Lower lobe of right lung (tissue), 2 donors: ENCODE measurements at regions not wholly inside any gene's neighbourhood (a gene's known extent, or its start where the extent isn't known, plus 50 kb on each side); places are given as distances from the start of the nearest gene placed in this dataset.

Experiments used
- ATAC-seq, 2 donors: fragments of 200-7000 bp; cut with Tn5 transposase; one replicate each; pipeline ENCODE4 v1.9.1; 2020 to 2022; ENCODE audit warnings: mild to moderate bottlenecking in 2 of 2, moderate library complexity in 2 of 2
- DNase-seq: peaks from one replicate; pipeline ENCODE4 v3.0.0-alpha.2; 2020
- H3K27ac ChIP-seq: fragments of 200-600 bp; one replicate; pipeline ENCODE4 v1.8.0; 2022
- H3K27me3 ChIP-seq: fragments of 200-600 bp; one replicate; pipeline ENCODE4 v1.8.0; 2022; ENCODE audit warnings: low read depth
- H3K36me3 ChIP-seq: fragments of 200-600 bp; one replicate; pipeline ENCODE4 v1.8.0; 2022; ENCODE audit warnings: mild to moderate bottlenecking
- H3K4me1 ChIP-seq: fragments of 200-600 bp; one replicate; pipeline ENCODE4 v1.8.0; 2022
- H3K4me3 ChIP-seq: fragments of 200-600 bp; one replicate; pipeline ENCODE4 v1.8.0; 2022; ENCODE audit warnings: mild to moderate bottlenecking
- H3K9me3 ChIP-seq: fragments of 200-600 bp; one replicate; pipeline ENCODE4 v1.8.0; 2022
- intact Hi-C: fragments of 100-400 bp; cut with DNase I; formaldehyde crosslinking; loops from one replicate; pipeline ENCODE4 v1.11.0; 2022
- TF ChIP-seq, protein P1 (sequence below): fragments of 200-600 bp; IDR thresholded peaks from one replicate; pipeline ENCODE4 v1.8.0; 2022; ENCODE audit warnings: antibody characterized with exemption, mild to moderate bottlenecking
- donor health status: DM: no; HTN: yes; CAD: no; lungs with severe emphysema.

DNA sequence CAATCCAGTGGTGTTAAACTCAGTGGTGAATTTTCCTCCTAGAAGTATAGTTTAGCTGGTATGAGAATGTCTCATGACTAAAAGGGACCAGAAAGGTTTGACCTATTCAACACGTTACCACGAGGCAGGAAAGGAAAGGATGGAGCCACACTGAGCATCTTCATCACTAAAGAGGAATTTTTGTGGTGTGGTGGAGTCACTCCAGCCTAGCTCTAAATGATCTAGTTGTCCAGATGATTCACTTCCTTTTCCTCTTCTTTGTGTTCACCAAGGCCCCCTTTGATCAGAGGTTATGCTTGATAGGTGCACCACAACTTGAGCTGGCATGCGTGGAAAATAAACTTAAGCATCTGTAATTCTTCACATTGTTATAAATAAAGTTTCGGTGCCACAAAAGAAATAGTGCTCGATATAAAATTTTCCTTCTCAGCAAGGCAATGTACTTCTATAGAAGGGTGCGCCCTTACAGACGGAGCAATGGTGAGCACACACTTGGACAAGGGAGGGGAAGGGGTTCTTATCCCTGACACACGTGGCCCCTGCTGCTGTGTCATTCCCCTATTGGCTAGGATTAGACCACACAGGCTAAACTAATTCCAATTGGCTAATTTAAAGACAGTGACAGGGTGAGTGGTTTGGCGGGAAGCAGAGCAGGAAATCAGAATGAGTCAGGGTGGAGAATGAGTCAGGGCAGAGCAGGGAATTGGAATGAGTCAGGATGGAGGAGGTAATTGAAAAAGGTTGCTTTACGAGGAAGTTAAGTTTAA, 254.6 kb downstream of the HS3ST3A1 start:
- intact Hi-C loops: no loop called here
- Histone ChIP-seq H3K9me3 (no peaks in the 10 kb centered on the region), H3K36me3 (no peaks in the 10 kb centered on the region), H3K27ac (no peak overlapping the region), H3K4me3 (no peak overlapping the region), H3K27me3 (no peaks in the 10 kb centered on the region), H3K4me1 (no peaks in the 10 kb centered on the region)
- TF ChIP-seq, protein P1, sequence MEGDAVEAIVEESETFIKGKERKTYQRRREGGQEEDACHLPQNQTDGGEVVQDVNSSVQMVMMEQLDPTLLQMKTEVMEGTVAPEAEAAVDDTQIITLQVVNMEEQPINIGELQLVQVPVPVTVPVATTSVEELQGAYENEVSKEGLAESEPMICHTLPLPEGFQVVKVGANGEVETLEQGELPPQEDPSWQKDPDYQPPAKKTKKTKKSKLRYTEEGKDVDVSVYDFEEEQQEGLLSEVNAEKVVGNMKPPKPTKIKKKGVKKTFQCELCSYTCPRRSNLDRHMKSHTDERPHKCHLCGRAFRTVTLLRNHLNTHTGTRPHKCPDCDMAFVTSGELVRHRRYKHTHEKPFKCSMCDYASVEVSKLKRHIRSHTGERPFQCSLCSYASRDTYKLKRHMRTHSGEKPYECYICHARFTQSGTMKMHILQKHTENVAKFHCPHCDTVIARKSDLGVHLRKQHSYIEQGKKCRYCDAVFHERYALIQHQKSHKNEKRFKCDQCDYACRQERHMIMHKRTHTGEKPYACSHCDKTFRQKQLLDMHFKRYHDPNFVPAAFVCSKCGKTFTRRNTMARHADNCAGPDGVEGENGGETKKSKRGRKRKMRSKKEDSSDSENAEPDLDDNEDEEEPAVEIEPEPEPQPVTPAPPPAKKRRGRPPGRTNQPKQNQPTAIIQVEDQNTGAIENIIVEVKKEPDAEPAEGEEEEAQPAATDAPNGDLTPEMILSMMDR: no peak
- DNase-seq (no peak), ATAC-seq (no peak)

DNA sequence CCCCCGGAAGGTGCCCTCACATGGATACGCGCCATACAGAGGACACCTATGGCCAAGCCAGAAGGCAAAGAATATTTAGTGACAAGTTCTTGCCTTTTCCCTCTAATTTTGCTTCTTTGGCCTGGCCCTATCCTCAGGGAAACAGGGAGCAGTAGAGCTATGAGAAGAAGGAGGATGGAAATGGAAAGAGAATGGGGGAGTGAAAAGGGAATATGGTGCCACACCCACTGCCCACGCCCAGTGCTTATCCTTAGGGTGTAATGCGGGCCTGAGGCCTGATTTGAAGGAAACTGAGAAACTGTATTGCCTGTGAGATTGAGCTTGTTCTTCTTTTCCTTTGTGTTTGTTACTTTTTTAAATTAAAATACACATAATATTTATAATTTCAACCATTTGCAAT, 255.1 kb downstream of the HS3ST3A1 start:
- DNase-seq: no peak
- intact Hi-C loops: no loop called here
- Histone ChIP-seq H3K4me3 (no peak overlapping the region), H3K4me1 (no peaks in the 10 kb centered on the region), H3K9me3 (no peaks in the 10 kb centered on the region), H3K36me3 (no peaks in the 10 kb centered on the region), H3K27me3 (no peaks in the 10 kb centered on the region), H3K27ac (no peak overlapping the region)
- ATAC-seq: no peak
- TF ChIP-seq, protein P1: no peak

DNA sequence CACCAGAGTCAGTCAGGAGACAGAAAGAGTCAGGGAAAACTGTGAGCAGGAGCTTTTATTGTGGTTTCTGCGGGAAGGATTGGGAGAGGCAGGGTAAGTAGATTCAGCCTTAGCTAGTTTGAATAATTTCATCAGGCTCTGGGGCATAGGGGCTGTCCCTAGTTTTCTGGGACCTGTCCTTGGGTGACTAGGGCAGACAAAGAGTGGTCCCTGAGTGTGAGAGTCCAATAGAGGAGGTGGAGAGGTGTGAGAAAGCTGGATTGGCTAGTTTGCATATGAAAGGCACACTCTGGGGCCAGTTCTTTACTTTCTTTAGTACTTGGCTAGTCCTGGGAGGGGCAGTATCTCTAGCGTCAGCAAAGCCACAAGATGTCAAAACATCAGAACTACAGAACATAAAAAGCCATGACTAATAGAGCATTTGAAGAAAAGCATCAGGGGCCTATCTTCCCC, 255.6 kb downstream of the HS3ST3A1 start:
- H3K27me3 ChIP-seq: no peaks in the 10 kb centered on the region
- no peaks in the 10 kb centered on the region for H3K4me1 ChIP-seq
- ATAC-seq (peak; percentile 39 to 43), DNase-seq (no peak)
- intact Hi-C loops: no loop called here
- no peaks in the 10 kb centered on the region for H3K9me3 ChIP-seq
- no peaks in the 10 kb centered on the region for H3K36me3 ChIP-seq
- TF ChIP-seq, protein P1: no peak
- H3K4me3 ChIP-seq: no peak overlapping the region
- H3K27ac ChIP-seq: no peak overlapping the region

DNA sequence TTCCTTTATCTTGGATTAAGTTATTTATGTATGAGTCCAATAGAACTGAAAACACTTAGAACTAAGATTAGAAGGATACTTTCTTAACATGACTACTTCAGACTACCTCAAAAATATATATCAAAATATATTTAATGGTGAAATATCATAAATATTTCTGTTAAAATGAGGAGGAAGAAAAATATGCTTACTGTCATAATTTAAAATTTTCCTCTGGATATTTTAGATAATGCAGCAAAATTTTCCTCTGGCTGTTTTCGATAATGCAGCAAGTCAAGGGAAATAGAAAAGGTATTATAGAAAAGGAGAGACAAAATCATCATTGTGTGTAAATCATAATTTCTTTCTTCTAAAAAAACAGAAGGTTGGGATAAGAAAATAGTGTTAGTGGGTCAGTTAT, 263.3 kb downstream of the HS3ST3A1 start:
- DNase-seq (no peak), ATAC-seq (no peak)
- TF ChIP-seq, protein P1: no peak
- H3K36me3 ChIP-seq: no peaks in the 10 kb centered on the region
- H3K9me3 ChIP-seq: no peaks in the 10 kb centered on the region
- intact Hi-C loops: no loop called here
- H3K27me3 ChIP-seq: no peaks in the 10 kb centered on the region
- no peak overlapping the region for H3K27ac ChIP-seq
- no peaks in the 10 kb centered on the region for H3K4me1 ChIP-seq
- H3K4me3 ChIP-seq: no peak overlapping the region

DNA sequence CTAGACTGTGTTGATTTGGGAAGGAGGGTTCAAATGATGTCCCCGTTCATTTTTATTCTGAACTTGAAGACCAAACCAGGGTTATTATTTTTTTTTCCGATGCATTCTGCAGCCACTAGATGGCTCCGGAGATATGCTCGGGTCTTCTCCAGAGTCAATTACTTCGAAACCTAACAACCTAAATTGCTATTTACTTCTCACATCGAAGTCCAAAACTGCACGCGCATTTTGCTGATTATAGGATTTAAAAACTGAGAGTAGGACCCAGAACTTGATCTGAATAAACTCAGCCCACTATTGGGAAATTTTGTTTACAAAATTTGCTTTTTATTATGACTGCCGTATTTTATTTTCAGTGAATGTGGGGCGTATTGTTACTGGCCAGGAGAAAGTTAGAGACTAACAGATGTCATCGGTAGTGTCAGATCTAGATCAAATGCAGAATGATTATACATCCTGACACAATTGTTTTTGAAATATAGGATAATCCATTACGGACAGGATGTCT, 263.8 kb downstream of the HS3ST3A1 start:
- Histone ChIP-seq H3K4me1 (no peaks in the 10 kb centered on the region), H3K9me3 (no peaks in the 10 kb centered on the region), H3K4me3 (peak overlapping the region; percentile 35), H3K27ac (no peak overlapping the region), H3K36me3 (no peaks in the 10 kb centered on the region), H3K27me3 (no peaks in the 10 kb centered on the region)
- TF ChIP-seq, protein P1: peak; percentile 78
- intact Hi-C loops: no loop called here
- DNase-seq: no peak
- peak in 1 of 2 donors; percentile 51 for ATAC-seq
